CD14-positive monocyte (primary cell): ENCODE measurements at regions not wholly inside any gene's neighbourhood (a gene's known extent, or its start where the extent isn't known, plus 50 kb on each side); places are given as distances from the start of the nearest gene placed in this dataset.

Experiments used
- DNase-seq, 3 donors: peaks; one replicate each; pipeline ENCODE4 v3.0.0-alpha.2; 2011 to 2022
- H2AFZ ChIP-seq: 2 replicates; pipeline ENCODE4 v1.6.0; 2012; ENCODE audit warnings: mild to moderate bottlenecking, low read depth, low read length, inconsistent platforms; ENCODE audit not compliant: insufficient read depth, poor library complexity, severe bottlenecking
- H3K27ac ChIP-seq, 2 donors: 1 replicate in 1 of 2; 2 replicates in 1 of 2; pipeline ENCODE4 v1.5.1; 2012 to 2013; ENCODE audit warnings: low read length in 2 of 2, control low read depth in 1 of 2, inconsistent platforms in 1 of 2, low read depth in 1 of 2, mild to moderate bottlenecking in 1 of 2
- H3K27me3 ChIP-seq, 2 donors: one replicate each; pipeline versions ENCODE4 v1.6.0 to v1.6.1; 2011 to 2013; ENCODE audit warnings: low read length in 2 of 2; ENCODE audit not compliant: control insufficient read depth in 2 of 2, insufficient read depth in 2 of 2
- H3K36me3 ChIP-seq, 2 donors: replicated peaks in 1 of 2; 1 replicate in 1 of 2; 2 replicates in 1 of 2; pipeline versions ENCODE4 v1.5.1 to v1.6.1; 2012 to 2013; ENCODE audit warnings: low read length in 2 of 2, control low read depth in 1 of 2, inconsistent platforms in 1 of 2, mild to moderate bottlenecking in 1 of 2; ENCODE audit not compliant: insufficient read depth in 2 of 2, control insufficient read depth in 1 of 2
- H3K4me1 ChIP-seq, 2 donors: 1 replicate in 1 of 2; 2 replicates in 1 of 2; pipeline versions ENCODE4 v1.5.1 to v1.6.1; 2012 to 2013; ENCODE audit warnings: low read length in 2 of 2, control low read depth in 1 of 2, inconsistent platforms in 1 of 2, mild to moderate bottlenecking in 1 of 2, moderate library complexity in 1 of 2; ENCODE audit not compliant: insufficient read depth in 2 of 2, control insufficient read depth in 1 of 2
- H3K4me2 ChIP-seq: replicated peaks from 2 replicates; pipeline ENCODE3; 2012; ENCODE audit warnings: low read length, moderate library complexity, mild to moderate bottlenecking; ENCODE audit not compliant: poor library complexity, severe bottlenecking; ENCODE audit errors: extremely low read depth
- H3K4me3 ChIP-seq, 3 experiments: fragments of 200-600 bp in 1 of 3; sonication (generic) in 1 of 3; replicated peaks in 1 of 3; 1 replicate in 2 of 3; 2 replicates in 1 of 3; pipeline ENCODE4 v1.5.1; 2011 to 2013; ENCODE audit warnings: low read length in 3 of 3, mild to moderate bottlenecking in 3 of 3, control low read depth in 2 of 3, low read depth in 2 of 3, inconsistent platforms in 1 of 3, moderate library complexity in 1 of 3
- H3K79me2 ChIP-seq: 2 replicates; pipeline ENCODE4 v1.6.0; 2012; ENCODE audit warnings: mild to moderate bottlenecking, control low read depth, inconsistent platforms, low read length, moderate library complexity; ENCODE audit not compliant: insufficient read depth
- H3K9ac ChIP-seq: 2 replicates; pipeline ENCODE4 v1.6.0; 2017; ENCODE audit warnings: low read length, mild to moderate bottlenecking; ENCODE audit not compliant: insufficient read depth, poor library complexity, severe bottlenecking
- H3K9me3 ChIP-seq, 2 donors: replicated peaks in 1 of 2; 1 replicate in 1 of 2; 2 replicates in 1 of 2; pipeline versions ENCODE4 v1.5.1 to v1.6.1; 2012 to 2013; ENCODE audit warnings: low read length in 2 of 2, control low read depth in 1 of 2; ENCODE audit not compliant: control insufficient read depth in 1 of 2, insufficient read depth in 1 of 2
- H4K20me1 ChIP-seq: 2 replicates; pipeline ENCODE4 v1.6.0; 2012; ENCODE audit warnings: mild to moderate bottlenecking, low read length, control low read depth, moderate library complexity; ENCODE audit not compliant: insufficient read depth
- H3K27ac Mint-ChIP-seq, 7 donors: one replicate each; pipeline ENCODE4 v1.8.0; 2020; ENCODE audit warnings: mild to moderate bottlenecking in 7 of 7, mixed read lengths in 7 of 7, moderate library complexity in 6 of 7, inconsistent platforms in 2 of 7
- H3K27me3 Mint-ChIP-seq, 3 donors: one replicate each; pipeline ENCODE4 v1.8.0; 2021 to 2022; ENCODE audit warnings: low read depth in 3 of 3, mild to moderate bottlenecking in 3 of 3, mixed read lengths in 3 of 3, moderate library complexity in 3 of 3, inconsistent platforms in 1 of 3
- H3K36me3 Mint-ChIP-seq, 2 donors: one replicate each; pipeline ENCODE4 v1.8.0; 2020; ENCODE audit warnings: mixed read lengths in 2 of 2, inconsistent platforms in 1 of 2, mild to moderate bottlenecking in 1 of 2
- H3K4me1 Mint-ChIP-seq: one replicate; pipeline ENCODE4 v1.8.0; 2020; ENCODE audit warnings: mild to moderate bottlenecking, mixed read lengths
- H3K4me3 Mint-ChIP-seq, 2 donors: one replicate each; pipeline ENCODE4 v1.8.0; 2020; ENCODE audit warnings: mild to moderate bottlenecking in 2 of 2, mixed read lengths in 2 of 2, moderate library complexity in 1 of 2
- H3K9me3 Mint-ChIP-seq, 7 donors: one replicate each; pipeline ENCODE4 v1.8.0; 2020 to 2022; ENCODE audit warnings: mixed read lengths in 7 of 7, mild to moderate bottlenecking in 6 of 7, moderate library complexity in 6 of 7, inconsistent platforms in 2 of 7
- WGBS: methylation state at CpG from one replicate; pipeline ENCODE4 v1.1.5; 2013; ENCODE audit warnings: missing lambda C conversion rate; ENCODE audit not compliant: insufficient coverage; 5-methylcytosine and 5-hydroxymethylcytosine counted together
- intact Hi-C, 2 donors: fragments of 100-400 bp; cut with micrococcal nuclease; formaldehyde crosslinking; loops; one replicate each; pipeline versions ENCODE4 v1.15.0 to v1.15.1; 2023
- TF ChIP-seq, protein P1 (sequence below): fragments of 200-600 bp; IDR thresholded peaks from one replicate; pipeline ENCODE4 v1.8.0; 2022; ENCODE audit warnings: antibody characterized with exemption, mild to moderate bottlenecking

DNA sequence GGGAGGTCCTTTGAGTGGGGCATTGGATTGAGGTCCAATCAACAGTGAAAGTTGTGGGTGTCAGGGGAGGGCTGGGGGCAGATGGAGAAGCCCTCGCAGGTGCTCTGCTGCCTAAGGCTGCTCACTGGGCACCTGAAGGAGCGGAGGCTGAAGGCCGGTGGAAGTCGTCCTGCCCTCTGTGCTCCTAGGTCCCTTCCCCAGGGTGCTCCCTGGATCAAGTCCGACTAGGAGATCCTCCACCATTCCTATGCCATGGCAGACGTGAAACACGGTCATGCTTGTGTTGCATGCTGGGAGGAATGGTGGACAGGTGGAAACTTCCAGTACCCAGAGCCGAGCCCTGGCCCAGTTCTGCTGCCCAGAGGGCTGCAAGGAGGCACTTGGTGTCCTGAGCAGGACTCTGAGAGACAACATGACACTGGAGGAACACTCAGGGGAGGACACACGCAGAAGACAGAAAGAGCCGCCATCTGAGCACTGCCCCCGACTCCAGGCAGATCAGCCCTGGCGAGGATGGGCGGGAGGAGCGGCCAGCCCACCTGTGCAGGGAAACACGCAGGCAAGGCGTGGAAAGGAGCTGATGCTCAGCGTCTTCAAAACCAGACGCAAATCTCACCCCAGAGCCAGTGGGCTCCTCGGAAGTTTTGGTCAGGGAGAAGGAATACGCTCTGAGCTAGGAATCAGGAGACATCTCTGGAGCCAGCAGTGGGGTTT, 786.8 kb downstream of the BRD1 start:
- no peak overlapping the region for H3K4me2 ChIP-seq
- H3K9ac ChIP-seq: no peak overlapping the region
- Mint-ChIP-seq H3K4me1 (no peaks in the 10 kb centered on the region), H3K27me3 (peaks cover 0 to 6% (median 4%) of the 10 kb centered on the region in 3 donors), H3K36me3 (no peaks in the 10 kb centered on the region), H3K27ac (no peak overlapping the region), H3K9me3 (peaks cover 0 to 9% (median 0%) of the 10 kb centered on the region in 7 donors), H3K4me3 (no peak overlapping the region)
- H3K27me3 ChIP-seq: no peaks in the 10 kb centered on the region
- H3K4me1 ChIP-seq: no peaks in the 10 kb centered on the region
- H2AFZ ChIP-seq: no peak overlapping the region
- H3K27ac ChIP-seq: no peak overlapping the region
- no peaks in the 10 kb centered on the region for H3K36me3 ChIP-seq
- no peak for DNase-seq
- WGBS: 91% methylated on average over 17 of the region's 20 CpGs
- no peak overlapping the region for H3K4me3 ChIP-seq
- no peaks in the 10 kb centered on the region for H3K79me2 ChIP-seq
- H4K20me1 ChIP-seq: no peaks in the 10 kb centered on the region
- intact Hi-C loops: no loop called here
- TF ChIP-seq, protein P1, sequence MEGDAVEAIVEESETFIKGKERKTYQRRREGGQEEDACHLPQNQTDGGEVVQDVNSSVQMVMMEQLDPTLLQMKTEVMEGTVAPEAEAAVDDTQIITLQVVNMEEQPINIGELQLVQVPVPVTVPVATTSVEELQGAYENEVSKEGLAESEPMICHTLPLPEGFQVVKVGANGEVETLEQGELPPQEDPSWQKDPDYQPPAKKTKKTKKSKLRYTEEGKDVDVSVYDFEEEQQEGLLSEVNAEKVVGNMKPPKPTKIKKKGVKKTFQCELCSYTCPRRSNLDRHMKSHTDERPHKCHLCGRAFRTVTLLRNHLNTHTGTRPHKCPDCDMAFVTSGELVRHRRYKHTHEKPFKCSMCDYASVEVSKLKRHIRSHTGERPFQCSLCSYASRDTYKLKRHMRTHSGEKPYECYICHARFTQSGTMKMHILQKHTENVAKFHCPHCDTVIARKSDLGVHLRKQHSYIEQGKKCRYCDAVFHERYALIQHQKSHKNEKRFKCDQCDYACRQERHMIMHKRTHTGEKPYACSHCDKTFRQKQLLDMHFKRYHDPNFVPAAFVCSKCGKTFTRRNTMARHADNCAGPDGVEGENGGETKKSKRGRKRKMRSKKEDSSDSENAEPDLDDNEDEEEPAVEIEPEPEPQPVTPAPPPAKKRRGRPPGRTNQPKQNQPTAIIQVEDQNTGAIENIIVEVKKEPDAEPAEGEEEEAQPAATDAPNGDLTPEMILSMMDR: no peak
- H3K9me3 ChIP-seq: no peaks in the 10 kb centered on the region

GRCh38 chr22:49040111-49040510, 787.6 kb downstream of the BRD1 start:
- Histone ChIP-seq H3K9ac (no peak overlapping the region), H3K9me3 (no peaks in the 10 kb centered on the region), H3K27ac (no peak overlapping the region), H3K27me3 (no peaks in the 10 kb centered on the region), H2AFZ (no peak overlapping the region), H4K20me1 (no peaks in the 10 kb centered on the region), H3K4me2 (no peak overlapping the region), H3K4me3 (no peak overlapping the region), H3K79me2 (no peaks in the 10 kb centered on the region), H3K4me1 (no peaks in the 10 kb centered on the region), H3K36me3 (no peaks in the 10 kb centered on the region)
- TF ChIP-seq, protein P1: no peak
- Mint-ChIP-seq H3K27me3 (peaks cover 0 to 6% (median 1%) of the 10 kb centered on the region in 3 donors), H3K4me3 (no peak overlapping the region), H3K27ac (no peak overlapping the region), H3K36me3 (no peaks in the 10 kb centered on the region), H3K9me3 (peaks cover 0 to 9% (median 0%) of the 10 kb centered on the region in 7 donors), H3K4me1 (no peaks in the 10 kb centered on the region)
- intact Hi-C loops: no loop called here
- 88% methylated on average over 4 of the region's 8 CpGs for WGBS
- DNase-seq: no peak
